ENCODE measurements at regions not wholly inside any gene's neighbourhood (a gene's known extent, or its start where the extent isn't known, plus 50 kb on each side); places are given as distances from the start of the nearest gene placed in this dataset.

GRCh38 chr14:98298481-98299244 lies 973.3 kb downstream of the BCL11B start:
- DNase-seq (ENCODE audit: low read depth): no peak
- TF ChIP-seq CTCF (conservative IDR thresholded peaks at IDR 0.05; ENCODE audit: control insufficient read depth, insufficient read depth, low read depth, low read length): no peak

DNA sequence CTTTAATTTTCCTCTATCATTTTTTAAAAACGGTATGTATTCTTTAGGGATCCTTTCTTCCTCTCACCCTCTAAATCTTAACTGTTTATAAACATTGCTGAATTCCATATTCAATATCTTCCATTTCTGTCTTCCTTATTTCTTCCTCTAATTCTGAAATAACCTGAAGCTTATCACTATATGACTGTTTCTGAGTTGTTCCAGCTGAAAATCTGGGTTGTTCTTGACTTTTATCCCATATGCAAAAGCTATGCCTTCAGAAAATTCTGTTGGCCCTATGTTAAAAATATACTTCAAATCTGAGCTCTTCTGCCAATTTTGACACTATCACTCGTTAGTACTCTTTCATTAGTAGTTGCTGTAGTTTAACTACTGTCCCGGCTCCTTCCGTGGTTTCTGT lies 970.3 kb downstream of the BCL11B start:
- no peak overlapping the region for H3K4me3 ChIP-seq (ENCODE audit: control insufficient read depth, low read depth, low read length)
- DNase-seq (ENCODE audit: low read depth): no peak
- no peak for TF ChIP-seq CTCF (conservative IDR thresholded peaks at IDR 0.05; ENCODE audit: control insufficient read depth, insufficient read depth, low read depth, low read length)

More at GRCh38 chr14:98298481-98299244, 973.3 kb downstream of the BCL11B start:
- no peak overlapping the region for H3K4me3 ChIP-seq (ENCODE audit: control insufficient read depth, low read depth, low read length)

- no peak for DNase-seq (ENCODE audit: low read depth)
- H3K4me3 ChIP-seq (ENCODE audit: control insufficient read depth, low read depth, low read length): no peak overlapping the region
- TF ChIP-seq CTCF (conservative IDR thresholded peaks at IDR 0.05; ENCODE audit: control insufficient read depth, insufficient read depth, low read depth, low read length): no peak
These were observed 967.4 kb downstream of the BCL11B start for GRCh38 chr14:98304574-98304973.

DNA sequence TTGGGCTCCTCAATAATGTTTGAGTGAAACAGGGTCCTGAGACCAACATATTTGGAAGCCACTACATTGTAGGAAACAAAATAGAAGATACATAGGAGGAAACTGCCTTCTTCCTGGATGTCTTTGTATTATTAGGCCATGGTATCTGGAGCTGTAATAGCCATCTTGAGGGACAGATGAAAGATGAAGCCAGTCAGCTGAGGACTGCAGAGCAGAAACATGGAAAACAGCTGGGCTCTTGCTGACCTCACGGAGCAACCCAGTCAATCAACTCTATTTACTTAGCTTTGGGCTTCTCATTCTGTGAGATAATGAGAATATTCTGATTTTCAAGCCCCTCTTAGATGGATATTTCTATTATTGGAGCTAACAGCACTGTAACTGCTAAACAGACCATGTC lies 962.4 kb downstream of the BCL11B start:
- no peak for TF ChIP-seq CTCF (conservative IDR thresholded peaks at IDR 0.05; ENCODE audit: control insufficient read depth, insufficient read depth, low read depth, low read length)
- no peak overlapping the region for H3K4me3 ChIP-seq (ENCODE audit: control insufficient read depth, low read depth, low read length)
- DNase-seq (ENCODE audit: low read depth): no peak

GRCh38 chr14:98312006-98312405 lies 960.0 kb downstream of the BCL11B start:
- no peak for DNase-seq (ENCODE audit: low read depth)
- no peak overlapping the region for H3K4me3 ChIP-seq (ENCODE audit: control insufficient read depth, low read depth, low read length)
- no peak for TF ChIP-seq CTCF (conservative IDR thresholded peaks at IDR 0.05; ENCODE audit: control insufficient read depth, insufficient read depth, low read depth, low read length)

DNA sequence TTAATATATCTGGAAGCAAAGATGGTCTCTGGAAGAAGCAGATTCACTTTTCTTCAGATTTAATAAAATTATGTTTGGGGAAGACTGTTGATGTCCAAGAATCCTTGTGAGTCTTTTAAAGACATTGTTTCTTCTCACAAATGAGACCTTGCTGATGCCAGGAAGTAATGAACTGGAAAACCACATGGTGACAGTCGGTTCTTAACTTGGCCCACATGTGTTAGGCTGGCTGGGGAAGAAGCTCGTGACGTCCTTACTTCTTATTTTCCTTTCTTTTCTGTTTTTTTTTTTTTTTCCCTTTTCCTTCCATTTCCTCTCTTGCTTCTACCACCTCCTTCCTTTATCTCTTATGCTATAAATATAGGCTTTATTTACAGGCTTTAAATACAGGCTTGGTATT lies 950.2 kb downstream of the BCL11B start:
- no peak for DNase-seq (ENCODE audit: low read depth)
- TF ChIP-seq CTCF (conservative IDR thresholded peaks at IDR 0.05; ENCODE audit: control insufficient read depth, insufficient read depth, low read depth, low read length): no peak
- no peak overlapping the region for H3K4me3 ChIP-seq (ENCODE audit: control insufficient read depth, low read depth, low read length)

All from fibroblast of mammary gland (primary cell).